A673 (cell line): ENCODE measurements at regions not wholly inside any gene's neighbourhood (a gene's known extent, or its start where the extent isn't known, plus 50 kb on each side); places are given as distances from the start of the nearest gene placed in this dataset.

Experiments
- EZH2 ChIP-seq: fragments of 200-600 bp; sonication (generic); IDR thresholded peaks from 2 replicates; pipeline ENCODE4 v1.6.1; 2017; ENCODE audit warnings: borderline replicate concordance, low read depth, mild to moderate bottlenecking, mixed read lengths, antibody characterized with exemption, low read length; ENCODE audit not compliant: poor library complexity, severe bottlenecking
- TF ChIP-seq, protein P1 (sequence below): fragments of 300-800, 200-600 bp; sonication (generic); conservative IDR thresholded peaks from 2 replicates; pipeline ENCODE4 v1.5.1; 2017; ENCODE audit warnings: low read depth, mild to moderate bottlenecking, antibody characterized with exemption, low read length, moderate library complexity, mixed read lengths

DNA sequence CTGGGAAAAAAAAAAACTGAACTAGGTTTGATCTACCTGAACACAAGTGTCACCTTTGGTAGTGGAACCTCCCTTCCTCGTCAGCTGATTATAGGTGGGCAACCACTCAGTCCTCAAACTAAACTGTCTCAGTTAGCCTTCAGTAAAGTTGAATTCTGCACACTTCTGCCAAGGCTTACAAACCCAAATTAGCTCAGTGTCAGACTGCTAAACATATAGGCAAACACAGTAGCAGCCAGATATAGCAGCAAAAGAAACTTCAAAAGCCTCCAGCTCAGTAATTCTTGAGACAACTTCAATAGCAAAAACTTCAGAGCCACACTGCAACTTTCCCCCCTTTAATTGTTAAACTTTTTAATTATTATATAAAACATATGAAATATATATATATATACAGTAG, 956.9 kb downstream of the XPNPEP1 start:
- TF ChIP-seq, protein P1, sequence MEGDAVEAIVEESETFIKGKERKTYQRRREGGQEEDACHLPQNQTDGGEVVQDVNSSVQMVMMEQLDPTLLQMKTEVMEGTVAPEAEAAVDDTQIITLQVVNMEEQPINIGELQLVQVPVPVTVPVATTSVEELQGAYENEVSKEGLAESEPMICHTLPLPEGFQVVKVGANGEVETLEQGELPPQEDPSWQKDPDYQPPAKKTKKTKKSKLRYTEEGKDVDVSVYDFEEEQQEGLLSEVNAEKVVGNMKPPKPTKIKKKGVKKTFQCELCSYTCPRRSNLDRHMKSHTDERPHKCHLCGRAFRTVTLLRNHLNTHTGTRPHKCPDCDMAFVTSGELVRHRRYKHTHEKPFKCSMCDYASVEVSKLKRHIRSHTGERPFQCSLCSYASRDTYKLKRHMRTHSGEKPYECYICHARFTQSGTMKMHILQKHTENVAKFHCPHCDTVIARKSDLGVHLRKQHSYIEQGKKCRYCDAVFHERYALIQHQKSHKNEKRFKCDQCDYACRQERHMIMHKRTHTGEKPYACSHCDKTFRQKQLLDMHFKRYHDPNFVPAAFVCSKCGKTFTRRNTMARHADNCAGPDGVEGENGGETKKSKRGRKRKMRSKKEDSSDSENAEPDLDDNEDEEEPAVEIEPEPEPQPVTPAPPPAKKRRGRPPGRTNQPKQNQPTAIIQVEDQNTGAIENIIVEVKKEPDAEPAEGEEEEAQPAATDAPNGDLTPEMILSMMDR, result no peak
- no peak for TF ChIP-seq EZH2
